Thyroid gland (tissue), 4 donors: ENCODE measurements at regions not wholly inside any gene's neighbourhood (a gene's known extent, or its start where the extent isn't known, plus 50 kb on each side); places are given as distances from the start of the nearest gene placed in this dataset.
A peak's percentile ranks its signal among the peaks of the same experiment; 100 is the strongest.

Experiments used
- DNase-seq, 2 donors: peaks; one replicate each; pipeline ENCODE4 v3.0.0-alpha.2; 2019
- H3K27ac ChIP-seq, 3 donors: fragments of 200-600 bp; sonication (generic); 1 replicate in 2 of 3; 2 replicates in 1 of 3; pipeline ENCODE4 v1.5.1; 2016 to 2019; ENCODE audit warnings: mild to moderate bottlenecking in 1 of 3, moderate library complexity in 1 of 3
- H3K27me3 ChIP-seq: fragments of 200-600 bp; sonication (generic); one replicate; pipeline ENCODE4 v1.5.1; 2019
- H3K36me3 ChIP-seq, 2 donors: fragments of 200-600 bp; sonication (generic); one replicate each; pipeline ENCODE4 v1.5.1; 2016 to 2019
- H3K4me1 ChIP-seq, 2 donors: fragments of 200-600 bp; sonication (generic); one replicate each; pipeline ENCODE4 v1.5.1; 2017 to 2019
- H3K4me3 ChIP-seq, 3 donors: fragments of 200-600 bp; sonication (generic); replicated peaks in 1 of 3; 1 replicate in 2 of 3; 2 replicates in 1 of 3; pipeline ENCODE4 v1.5.1; 2016; ENCODE audit warnings: mild to moderate bottlenecking in 1 of 3
- H3K9me3 ChIP-seq: fragments of 200-600 bp; sonication (generic); one replicate; pipeline ENCODE4 v1.5.1; 2017
- POLR2A ChIP-seq, 2 donors: fragments of 450-650 bp; IDR thresholded peaks; one replicate each; pipeline ENCODE4 v1.6.1; 2017; ENCODE audit warnings: antibody characterized with exemption in 2 of 2, mild to moderate bottlenecking in 2 of 2, moderate library complexity in 1 of 2
- WGBS, 2 donors: methylation state at CpG; one replicate each; pipeline ENCODE4 v1.1.5; 2017; 5-methylcytosine and 5-hydroxymethylcytosine counted together
- intact Hi-C: fragments of 100-400 bp; cut with DNase I; formaldehyde crosslinking; loops from one replicate; pipeline ENCODE4 v1.15.1; 2023
- TF ChIP-seq, protein P1 (sequence below), 6 experiments: fragments of 200-600 bp in 3 of 6; fragments of 450-650 bp in 3 of 6; sonication (generic) in 3 of 6; IDR thresholded peaks; one replicate each; pipeline ENCODE4 v1.5.1; 2016 to 2019; ENCODE audit warnings: antibody characterized with exemption in 6 of 6, mild to moderate bottlenecking in 2 of 6, inconsistent platforms in 1 of 6, moderate library complexity in 1 of 6

DNA sequence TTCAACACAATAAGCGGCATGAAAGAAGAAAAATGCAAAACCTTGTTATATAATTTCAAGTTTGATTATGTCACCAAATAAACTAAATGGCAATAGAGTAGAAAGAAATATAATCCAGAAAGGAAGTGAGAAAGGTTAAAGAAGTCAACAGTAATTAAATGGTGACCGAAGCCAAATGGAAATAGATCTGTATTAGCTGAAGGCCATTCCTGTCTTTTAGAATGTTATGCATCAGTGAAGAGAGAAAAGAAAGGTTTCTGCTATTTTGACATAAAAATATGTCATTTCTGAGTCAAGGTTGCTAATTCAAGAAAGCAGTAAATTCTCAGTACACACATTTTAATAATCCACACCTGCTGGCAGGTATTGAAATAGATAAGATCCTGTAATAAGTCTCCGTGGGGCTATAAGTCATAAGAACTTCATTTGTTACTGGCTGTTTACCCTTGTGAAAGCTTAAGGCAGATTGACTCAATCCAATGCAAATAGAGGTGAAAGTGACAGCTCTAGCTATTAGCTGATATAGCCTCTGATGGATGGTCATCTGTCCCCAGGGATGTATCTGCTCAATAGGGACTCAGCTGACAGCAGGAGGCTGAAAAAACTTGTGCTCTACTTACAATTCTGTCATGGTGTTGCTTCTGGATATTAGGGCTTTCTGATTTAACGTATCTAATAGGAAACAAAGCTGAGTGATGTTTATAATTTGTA, 152.1 kb downstream of the FZD1 start:
- no peak for TF ChIP-seq POLR2A (IDR thresholded peaks at IDR 0.05)
- TF ChIP-seq, protein P1, sequence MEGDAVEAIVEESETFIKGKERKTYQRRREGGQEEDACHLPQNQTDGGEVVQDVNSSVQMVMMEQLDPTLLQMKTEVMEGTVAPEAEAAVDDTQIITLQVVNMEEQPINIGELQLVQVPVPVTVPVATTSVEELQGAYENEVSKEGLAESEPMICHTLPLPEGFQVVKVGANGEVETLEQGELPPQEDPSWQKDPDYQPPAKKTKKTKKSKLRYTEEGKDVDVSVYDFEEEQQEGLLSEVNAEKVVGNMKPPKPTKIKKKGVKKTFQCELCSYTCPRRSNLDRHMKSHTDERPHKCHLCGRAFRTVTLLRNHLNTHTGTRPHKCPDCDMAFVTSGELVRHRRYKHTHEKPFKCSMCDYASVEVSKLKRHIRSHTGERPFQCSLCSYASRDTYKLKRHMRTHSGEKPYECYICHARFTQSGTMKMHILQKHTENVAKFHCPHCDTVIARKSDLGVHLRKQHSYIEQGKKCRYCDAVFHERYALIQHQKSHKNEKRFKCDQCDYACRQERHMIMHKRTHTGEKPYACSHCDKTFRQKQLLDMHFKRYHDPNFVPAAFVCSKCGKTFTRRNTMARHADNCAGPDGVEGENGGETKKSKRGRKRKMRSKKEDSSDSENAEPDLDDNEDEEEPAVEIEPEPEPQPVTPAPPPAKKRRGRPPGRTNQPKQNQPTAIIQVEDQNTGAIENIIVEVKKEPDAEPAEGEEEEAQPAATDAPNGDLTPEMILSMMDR (IDR thresholded peaks at IDR 0.05): no peak
- H3K9me3 ChIP-seq: no peaks in the 10 kb centered on the region
- intact Hi-C loops: no loop called here
- H3K4me3 ChIP-seq: no peak overlapping the region
- no peaks in the 10 kb centered on the region for H3K27me3 ChIP-seq
- WGBS, 2 donors: 84 to 90% methylated on average over 4 of the region's 4 CpGs
- DNase-seq: no peak
- no peak overlapping the region for H3K27ac ChIP-seq
- H3K4me1 ChIP-seq: no peaks in the 10 kb centered on the region
- no peaks in the 10 kb centered on the region for H3K36me3 ChIP-seq

DNA sequence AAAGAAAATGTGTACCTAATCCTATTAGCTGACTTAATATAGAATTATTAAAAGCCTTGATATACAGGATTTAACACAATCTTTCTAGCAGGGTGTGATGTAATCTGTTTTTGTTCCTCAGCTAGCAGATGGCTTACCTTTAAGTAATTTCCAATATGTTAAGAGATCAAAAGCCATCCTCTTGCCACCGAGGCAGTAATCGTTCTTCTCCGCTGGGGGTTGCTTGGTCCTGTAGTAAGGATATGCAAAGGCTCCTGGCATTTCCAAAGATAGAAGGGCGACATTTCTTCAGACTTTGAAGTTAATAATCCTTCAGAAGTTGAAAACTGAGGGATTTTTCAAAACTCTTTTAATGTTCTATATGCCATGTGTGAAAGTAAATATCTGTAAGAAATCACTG, 156.4 kb downstream of the FZD1 start:
- H3K9me3 ChIP-seq: no peaks in the 10 kb centered on the region
- no peaks in the 10 kb centered on the region for H3K27me3 ChIP-seq
- no peak overlapping the region for H3K4me3 ChIP-seq
- intact Hi-C loops: no loop called here
- H3K36me3 ChIP-seq: no peaks in the 10 kb centered on the region
- H3K4me1 ChIP-seq: no peaks in the 10 kb centered on the region
- 87 to 95% methylated on average over 4 of the region's 4 CpGs for WGBS, 2 donors
- H3K27ac ChIP-seq: no peak overlapping the region
- no peak for DNase-seq
- TF ChIP-seq POLR2A (IDR thresholded peaks at IDR 0.05): no peak
- TF ChIP-seq, protein P1 (IDR thresholded peaks at IDR 0.05): no peak

DNA sequence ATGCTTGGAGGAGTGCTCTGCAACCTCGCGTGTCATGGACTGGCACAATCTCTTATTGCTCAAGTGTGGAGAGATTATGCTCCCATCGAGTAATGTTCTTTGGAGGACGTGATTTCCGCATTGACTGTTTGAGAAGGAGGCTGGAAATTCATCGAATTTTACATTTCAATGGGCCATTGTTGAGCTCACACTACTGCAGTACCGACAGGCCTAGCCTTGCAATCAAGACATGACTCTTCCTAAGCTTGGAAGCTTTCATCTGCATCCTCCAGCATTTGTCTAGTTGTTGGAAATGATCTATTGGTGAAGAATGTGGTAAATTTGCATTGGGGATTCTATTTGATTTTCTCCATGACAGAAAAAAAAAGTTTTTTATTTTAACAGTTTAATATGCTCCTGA, 156.8 kb downstream of the FZD1 start:
- intact Hi-C loops: no loop called here
- Histone ChIP-seq H3K4me3 (no peak overlapping the region), H3K4me1 (no peaks in the 10 kb centered on the region), H3K27ac (no peak overlapping the region), H3K36me3 (no peaks in the 10 kb centered on the region), H3K9me3 (no peaks in the 10 kb centered on the region), H3K27me3 (no peaks in the 10 kb centered on the region)
- WGBS, 2 donors: 76 to 84% methylated on average over 7 of the region's 7 CpGs
- DNase-seq: no peak
- TF ChIP-seq, protein P1 (IDR thresholded peaks at IDR 0.05): no peak
- TF ChIP-seq POLR2A (IDR thresholded peaks at IDR 0.05): no peak

DNA sequence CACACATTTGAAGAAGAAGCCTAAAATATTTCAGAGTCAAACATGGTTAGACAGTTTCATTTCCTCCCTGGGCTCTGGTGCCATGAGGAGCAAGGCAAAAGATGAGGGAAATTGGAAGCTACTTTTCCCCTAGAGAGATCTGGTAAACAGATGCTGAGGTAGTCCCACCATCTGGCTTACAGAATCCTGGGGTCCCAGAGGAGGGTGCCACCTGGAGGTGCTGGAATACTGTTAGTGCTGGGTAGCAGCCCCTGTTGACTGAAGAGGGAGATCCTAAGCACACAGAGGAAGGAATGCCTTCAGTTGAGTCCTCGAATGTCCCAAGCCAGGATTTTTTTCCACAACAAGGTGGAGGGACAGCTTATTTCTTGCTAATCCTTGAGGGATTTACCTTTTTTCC, 160.1 kb downstream of the FZD1 start:
- no peaks in the 10 kb centered on the region for H3K36me3 ChIP-seq
- no peak for TF ChIP-seq POLR2A (IDR thresholded peaks at IDR 0.05)
- TF ChIP-seq, protein P1 (IDR thresholded peaks at IDR 0.05): no peak
- no peak overlapping the region for H3K4me3 ChIP-seq
- WGBS, 2 donors: 26 to 47% methylated on average over 1 of the region's 1 CpG
- intact Hi-C loops: no loop called here
- DNase-seq: peak in 1 of 2 donors; percentile 4
- no peaks in the 10 kb centered on the region for H3K4me1 ChIP-seq
- H3K27me3 ChIP-seq: no peaks in the 10 kb centered on the region
- no peak overlapping the region for H3K27ac ChIP-seq
- H3K9me3 ChIP-seq: no peaks in the 10 kb centered on the region

DNA sequence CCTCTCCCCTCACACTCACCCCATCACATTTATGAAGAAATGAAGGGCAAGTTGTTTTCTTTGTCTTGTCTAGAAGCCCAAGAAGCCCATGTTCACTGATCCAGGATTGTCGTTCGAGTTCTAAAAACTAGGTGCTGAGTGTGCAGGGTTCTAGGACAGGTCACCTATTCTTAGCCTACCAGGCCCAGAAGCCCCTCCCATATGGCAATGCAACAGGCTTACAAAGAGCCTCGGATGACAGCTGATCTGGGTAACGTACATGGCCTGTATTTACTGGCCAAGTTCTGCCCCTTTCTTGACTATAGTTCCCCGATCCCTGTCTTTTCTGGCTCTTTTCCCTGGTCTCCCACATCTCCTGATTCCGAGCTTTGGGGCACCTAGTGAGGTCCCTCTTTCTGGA, 160.9 kb downstream of the FZD1 start:
- no peaks in the 10 kb centered on the region for H3K9me3 ChIP-seq
- 91 to 98% methylated on average over 6 of the region's 6 CpGs for WGBS, 2 donors
- no peak for TF ChIP-seq POLR2A (IDR thresholded peaks at IDR 0.05)
- TF ChIP-seq, protein P1 (IDR thresholded peaks at IDR 0.05): no peak
- no peaks in the 10 kb centered on the region for H3K36me3 ChIP-seq
- H3K27ac ChIP-seq: no peak overlapping the region
- no peaks in the 10 kb centered on the region for H3K27me3 ChIP-seq
- DNase-seq: no peak
- no peaks in the 10 kb centered on the region for H3K4me1 ChIP-seq
- H3K4me3 ChIP-seq: no peak overlapping the region
- intact Hi-C loops: no loop called here
